ENCODE measurements at regions not wholly inside any gene's neighbourhood (a gene's known extent, or its start where the extent isn't known, plus 50 kb on each side); places are given as distances from the start of the nearest gene placed in this dataset.
"Not testable (repeated sequence)": the region's sequence is repeated elsewhere in the genome, so short reads cannot be mapped to it uniquely, and the experiment has no call there.

GRCh38 chr11:37171451-37171850, 573.4 kb upstream of the RAG2 start:
- no peak for DNase-seq (ENCODE audit: low read depth)

DNA sequence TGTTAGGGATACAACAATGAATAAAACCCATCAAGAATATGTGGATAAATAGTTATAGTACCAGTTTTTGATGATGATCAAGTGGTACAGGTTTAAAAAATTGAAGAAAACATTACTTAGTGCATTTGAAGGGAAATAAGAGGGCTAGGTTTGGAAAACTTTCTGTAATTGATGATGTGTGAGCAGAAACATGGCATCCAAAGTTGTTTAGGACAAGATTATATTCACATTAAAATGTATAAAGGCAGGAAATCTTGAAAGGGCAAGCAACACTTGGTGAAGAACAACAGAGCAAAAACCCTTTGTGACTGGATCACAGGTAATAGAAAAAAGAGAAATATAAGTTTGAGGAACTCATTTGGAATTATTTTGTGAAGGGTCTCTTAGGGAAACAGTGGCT, 572.3 kb upstream of the RAG2 start:
- DNase-seq (ENCODE audit: low read depth): no peak

DNA sequence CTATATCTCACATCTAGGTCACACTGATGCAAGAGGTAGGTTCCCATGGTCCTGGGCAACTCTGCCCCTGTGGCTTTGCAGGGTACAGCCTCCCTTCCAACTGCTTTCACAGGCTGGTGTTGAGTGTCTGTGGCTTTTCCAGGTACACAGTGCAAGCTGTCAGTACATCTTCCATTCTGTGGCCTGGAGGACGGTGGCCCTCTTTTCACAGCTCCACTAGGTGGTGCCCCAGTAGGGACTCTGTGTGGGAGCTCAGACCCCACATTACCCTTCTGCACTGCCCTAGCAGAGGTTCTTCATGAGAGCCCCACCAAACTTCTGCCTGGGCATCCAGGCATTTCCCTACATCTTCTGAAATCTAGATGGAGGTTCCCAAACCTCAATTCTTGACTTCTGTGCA, 547.4 kb upstream of the RAG2 start:
- DNase-seq (ENCODE audit: low read depth): not testable (repeated sequence)

DNA sequence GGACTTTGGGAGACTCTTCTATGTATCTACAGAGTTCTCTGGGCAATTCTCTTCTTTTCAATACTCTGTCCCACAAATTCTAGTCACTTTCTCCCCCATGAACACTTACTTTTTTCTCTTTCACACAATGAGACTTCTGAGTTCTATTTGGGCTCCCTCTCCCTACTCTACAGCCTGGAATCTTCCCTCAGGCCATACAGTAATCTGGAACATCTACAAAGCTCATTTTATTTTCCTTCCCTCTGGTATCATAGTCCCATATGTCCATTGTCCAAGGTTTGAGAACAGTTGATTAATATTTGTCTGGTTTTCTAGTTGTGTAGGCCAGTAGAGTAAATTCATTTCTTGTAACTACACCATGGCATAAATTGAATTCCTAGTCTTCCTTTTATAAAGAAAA, 544.6 kb upstream of the RAG2 start:
- DNase-seq (ENCODE audit: low read depth): no peak

GRCh38 chr11:37141707-37142106, 543.7 kb upstream of the RAG2 start:
- DNase-seq (ENCODE audit: low read depth): no peak

GRCh38 chr11:37135606-37136005, 537.6 kb upstream of the RAG2 start:
- not testable (repeated sequence) for DNase-seq (ENCODE audit: low read depth)

DNA sequence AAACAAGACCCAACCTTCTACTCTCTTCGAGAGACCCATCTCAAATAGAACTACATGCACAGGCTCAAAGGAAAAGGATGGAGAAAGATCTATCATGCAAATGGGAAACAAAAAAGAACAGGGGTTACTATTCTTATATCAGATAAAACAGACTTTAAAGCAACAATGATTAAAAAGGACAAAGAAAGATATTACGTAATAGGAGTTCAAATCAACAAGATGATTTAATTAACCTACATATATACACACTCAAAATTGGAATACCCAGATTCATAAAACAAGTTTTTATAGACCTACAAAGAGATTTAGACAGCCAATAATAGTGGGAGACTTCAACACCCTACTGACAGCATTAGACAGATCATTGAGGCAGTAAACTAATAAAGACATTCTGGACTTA, 536.6 kb upstream of the RAG2 start:
- DNase-seq (ENCODE audit: low read depth): no peak

DNA sequence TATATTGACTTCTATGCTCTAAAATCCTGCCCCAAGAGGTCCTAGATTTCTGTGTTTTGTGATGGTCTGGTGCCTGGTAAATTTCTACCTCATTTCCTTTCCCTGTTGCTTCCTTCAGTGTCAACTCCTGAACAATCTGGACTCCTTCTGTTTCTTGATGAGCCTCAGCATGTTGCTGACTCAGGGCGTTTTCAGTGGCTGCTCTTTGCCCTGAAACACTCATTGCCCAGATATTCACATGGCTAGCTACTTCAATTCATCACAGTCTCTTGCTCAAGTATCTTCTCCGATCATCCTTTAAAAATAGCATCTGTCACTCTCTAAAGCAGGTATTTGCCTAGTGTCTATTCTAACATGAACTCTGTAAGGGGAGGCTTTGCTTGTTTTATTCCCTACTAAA, 526.3 kb upstream of the RAG2 start:
- DNase-seq (ENCODE audit: low read depth): no peak

DNA sequence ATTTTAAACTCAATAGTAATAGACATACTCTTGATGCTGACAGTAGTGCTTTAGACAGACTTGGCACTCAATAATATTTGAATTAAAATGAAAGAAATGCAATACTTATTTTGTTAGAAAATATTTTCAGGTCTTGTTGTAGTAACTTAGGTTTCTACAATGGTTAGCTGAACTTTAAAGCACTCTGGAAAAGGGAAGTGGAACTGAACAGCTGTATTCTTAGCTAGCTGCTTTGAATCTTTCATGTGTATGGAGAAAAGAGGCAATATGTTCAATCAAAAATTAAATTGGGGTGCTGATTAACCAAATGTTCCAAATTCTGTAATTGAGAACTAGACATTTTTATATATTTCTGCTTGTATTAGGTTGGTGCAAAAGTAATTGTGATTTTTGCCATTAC, 517.9 kb upstream of the RAG2 start:
- DNase-seq (ENCODE audit: low read depth): no peak

- no peak for DNase-seq (ENCODE audit: low read depth)
Observed at GRCh38 chr11:37110385-37110784, 512.3 kb upstream of the RAG2 start.

- no peak for DNase-seq (ENCODE audit: low read depth)
Observed at GRCh38 chr11:37109286-37109585, 511.2 kb upstream of the RAG2 start.

- no peak for DNase-seq (ENCODE audit: low read depth)
Observed at GRCh38 chr11:37108436-37109285, 510.6 kb upstream of the RAG2 start.

DNA sequence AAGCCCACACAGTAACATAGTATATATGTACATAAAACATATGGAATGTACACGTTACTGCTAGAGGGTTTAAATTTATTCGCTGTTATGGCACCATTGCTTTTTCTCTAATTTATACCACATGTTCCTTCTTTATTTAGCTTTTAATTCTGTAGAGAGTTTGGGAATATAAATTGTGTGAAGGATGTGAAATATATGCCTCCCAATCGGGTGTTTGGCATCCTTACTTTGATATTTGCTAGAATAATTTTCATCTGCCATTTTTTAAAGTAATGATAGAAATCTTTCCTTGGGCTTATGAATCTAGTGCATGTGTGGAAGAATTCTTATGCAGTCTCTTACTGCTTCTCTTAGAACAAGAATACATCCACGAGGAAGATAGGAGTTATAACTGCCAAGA, 509.8 kb upstream of the RAG2 start:
- DNase-seq (ENCODE audit: low read depth): no peak

- no peak for DNase-seq (ENCODE audit: low read depth)
Observed at GRCh38 chr11:37107415-37107814, 509.4 kb upstream of the RAG2 start.

DNA sequence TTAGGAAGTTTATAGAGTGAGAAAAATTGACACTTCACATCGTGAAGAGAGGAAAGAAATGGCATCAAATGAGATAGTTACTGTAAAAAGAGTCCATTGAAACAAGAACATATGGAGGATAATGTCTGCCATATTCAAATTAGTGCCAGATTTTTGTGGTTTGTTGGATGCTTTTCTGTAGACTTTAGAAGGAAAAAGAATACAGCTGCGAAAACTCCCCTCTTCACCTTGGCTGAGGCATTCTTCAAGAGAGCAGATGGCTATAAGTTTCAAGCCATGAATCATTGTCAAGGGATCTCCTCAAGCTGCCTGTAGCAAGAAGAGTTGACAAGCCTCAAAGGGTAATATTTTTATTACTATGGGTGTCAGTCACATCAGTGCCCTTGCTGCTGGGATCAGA, 507.4 kb upstream of the RAG2 start:
- no peak for DNase-seq (ENCODE audit: low read depth)

GRCh38 chr11:37104380-37104779, 506.3 kb upstream of the RAG2 start:
- DNase-seq (ENCODE audit: low read depth): no peak

GRCh38 chr11:37100008-37100407, 502.0 kb upstream of the RAG2 start:
- DNase-seq (ENCODE audit: low read depth): no peak

GRCh38 chr11:37092487-37092886, 494.5 kb upstream of the RAG2 start:
- DNase-seq (ENCODE audit: low read depth): no peak

DNA sequence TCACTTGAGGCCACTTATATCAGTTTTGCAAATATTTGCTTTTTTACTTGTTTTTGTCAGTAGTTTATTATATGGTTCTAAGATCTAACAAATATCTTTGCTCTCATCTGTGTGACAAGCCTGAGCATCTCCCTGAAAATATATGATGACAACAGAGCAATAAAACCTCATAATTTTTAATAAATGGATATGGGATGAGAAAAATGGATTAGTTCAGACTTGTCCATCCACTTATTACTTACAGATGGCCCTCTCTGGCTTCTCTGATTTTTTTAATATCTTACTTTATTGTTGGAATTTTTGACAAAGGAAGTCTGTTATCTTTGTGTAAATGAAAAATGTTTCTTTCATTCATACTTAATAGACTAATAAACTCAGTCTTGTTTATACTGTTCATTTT, 491.4 kb upstream of the RAG2 start:
- no peak for DNase-seq (ENCODE audit: low read depth)

DNA sequence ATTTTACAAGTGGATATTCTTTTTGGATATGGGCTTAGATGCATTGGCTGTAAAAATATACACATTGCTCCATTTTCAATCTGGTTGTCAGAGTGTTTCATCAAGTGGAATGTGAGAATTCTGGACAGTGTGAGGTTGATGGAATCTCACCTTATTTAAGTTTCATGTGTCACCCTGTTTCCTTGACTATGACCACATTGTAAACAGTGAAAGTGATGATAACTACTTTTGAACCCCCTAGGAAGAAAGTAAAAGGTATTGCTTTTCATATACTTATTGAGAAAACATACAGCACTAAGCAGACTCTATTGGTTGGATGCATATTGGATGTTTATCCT, 490.5 kb upstream of the RAG2 start:
- DNase-seq (ENCODE audit: low read depth): no peak

- DNase-seq (ENCODE audit: low read depth): no peak
Observed at GRCh38 chr11:37087650-37088572, 489.9 kb upstream of the RAG2 start.

- DNase-seq (ENCODE audit: low read depth): no peak
Observed at GRCh38 chr11:37078521-37078920, 480.5 kb upstream of the RAG2 start.

DNA sequence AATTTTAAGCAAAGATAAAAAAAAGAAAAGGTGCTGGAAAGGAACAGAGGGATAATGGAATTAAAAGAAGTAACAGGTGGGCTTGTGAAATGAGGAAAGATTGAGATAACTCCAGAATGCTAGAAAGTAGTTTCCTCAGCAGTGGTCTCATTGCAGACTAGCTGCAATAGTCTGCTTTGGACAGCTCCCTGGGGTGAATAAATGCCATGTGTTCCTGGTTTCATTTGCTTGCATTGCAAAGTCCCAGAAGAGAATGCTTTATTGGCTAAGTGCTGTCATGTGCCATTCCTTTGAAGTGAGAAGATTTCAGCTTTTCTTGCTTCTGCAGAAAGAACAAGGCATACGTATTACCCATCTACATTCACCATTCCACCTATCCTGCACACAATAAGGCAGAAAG, 478.8 kb upstream of the RAG2 start:
- no peak for DNase-seq (ENCODE audit: low read depth)
